RWPE2 (cell line): ENCODE measurements at regions not wholly inside any gene's neighbourhood (a gene's known extent, or its start where the extent isn't known, plus 50 kb on each side); places are given as distances from the start of the nearest gene placed in this dataset.

Source experiments
- ATAC-seq: fragments of 200-7000 bp; cut with Tn5 transposase; 3 replicates; pipeline ENCODE4 v1.9.1; 2021; ENCODE audit warnings: low read depth
- DNase-seq: peaks from one replicate; pipeline ENCODE4 v3.0.0-alpha.2; 2020; ENCODE audit warnings: low spot score
- H3K27ac ChIP-seq: fragments of 450-650 bp; 2 replicates; pipeline ENCODE4 v1.5.1; 2017; ENCODE audit warnings: mild to moderate bottlenecking; ENCODE audit not compliant: poor library complexity, severe bottlenecking
- H3K27me3 ChIP-seq: fragments of 250-450 bp; sonication (Bioruptor Pico); 2 replicates; pipeline ENCODE4 v1.5.1; 2021; ENCODE audit warnings: mild to moderate bottlenecking, moderate library complexity; ENCODE audit not compliant: insufficient read depth, poor library complexity, severe bottlenecking
- H3K36me3 ChIP-seq: fragments of 250-450 bp; sonication (Bioruptor Pico); 2 replicates; pipeline ENCODE4 v1.5.1; 2020; ENCODE audit warnings: low read depth, mild to moderate bottlenecking, moderate library complexity
- H3K4me1 ChIP-seq: fragments of 250-450 bp; sonication (Bioruptor Pico); 2 replicates; pipeline ENCODE4 v1.5.1; 2021; ENCODE audit warnings: mild to moderate bottlenecking, moderate library complexity; ENCODE audit not compliant: insufficient read depth, poor library complexity, severe bottlenecking
- H3K4me3 ChIP-seq: fragments of 250-450 bp; sonication (Bioruptor Pico); 2 replicates; pipeline ENCODE4 v1.5.1; 2021; ENCODE audit warnings: mild to moderate bottlenecking, moderate library complexity; ENCODE audit not compliant: severe bottlenecking
- H3K9me3 ChIP-seq: fragments of 250-450 bp; sonication (Bioruptor Pico); 2 replicates; pipeline ENCODE4 v1.5.1; 2021; ENCODE audit warnings: mild to moderate bottlenecking, moderate library complexity; ENCODE audit not compliant: severe bottlenecking
- CTCF ChIP-seq: fragments of 450-650 bp; IDR thresholded peaks from one replicate; pipeline ENCODE4 v1.5.1; 2017; ENCODE audit warnings: mild to moderate bottlenecking, moderate library complexity; ENCODE audit not compliant: poor library complexity, severe bottlenecking

GRCh38 chr3:104575634-104576033, 791.1 kb upstream of the ALCAM start:
- ATAC-seq: no peak
- Histone ChIP-seq H3K27me3 (no peaks in the 10 kb centered on the region), H3K4me1 (no peaks in the 10 kb centered on the region), H3K36me3 (no peaks in the 10 kb centered on the region), H3K9me3 (peaks cover 2% of the 10 kb centered on the region), H3K4me3 (no peak overlapping the region), H3K27ac (no peak overlapping the region)
- DNase-seq: no peak
- no peak for TF ChIP-seq CTCF

GRCh38 chr3:104578558-104578957, 788.2 kb upstream of the ALCAM start:
- Histone ChIP-seq H3K4me1 (no peaks in the 10 kb centered on the region), H3K9me3 (peaks cover 2% of the 10 kb centered on the region), H3K36me3 (no peaks in the 10 kb centered on the region), H3K27me3 (no peaks in the 10 kb centered on the region), H3K4me3 (no peak overlapping the region), H3K27ac (no peak overlapping the region)
- DNase-seq: no peak
- no peak for ATAC-seq
- no peak for TF ChIP-seq CTCF

- Histone ChIP-seq H3K27me3 (no peaks in the 10 kb centered on the region), H3K9me3 (no peaks in the 10 kb centered on the region), H3K4me3 (no peak overlapping the region), H3K36me3 (no peaks in the 10 kb centered on the region), H3K4me1 (no peaks in the 10 kb centered on the region), H3K27ac (no peak overlapping the region)
- DNase-seq (no peak), ATAC-seq (no peak)
- TF ChIP-seq CTCF: no peak
These were observed 784.6 kb upstream of the ALCAM start for GRCh38 chr3:104582092-104582491.

GRCh38 chr3:104584682-104585081, 782.0 kb upstream of the ALCAM start:
- TF ChIP-seq CTCF: no peak
- Histone ChIP-seq H3K4me1 (no peaks in the 10 kb centered on the region), H3K4me3 (no peak overlapping the region), H3K27ac (no peak overlapping the region), H3K27me3 (no peaks in the 10 kb centered on the region), H3K9me3 (no peaks in the 10 kb centered on the region), H3K36me3 (no peaks in the 10 kb centered on the region)
- DNase-seq: no peak
- ATAC-seq: no peak

GRCh38 chr3:104586344-104586743, 780.4 kb upstream of the ALCAM start:
- no peak for ATAC-seq
- H3K4me1 ChIP-seq: no peaks in the 10 kb centered on the region
- no peaks in the 10 kb centered on the region for H3K27me3 ChIP-seq
- no peak overlapping the region for H3K27ac ChIP-seq
- no peaks in the 10 kb centered on the region for H3K36me3 ChIP-seq
- no peak overlapping the region for H3K4me3 ChIP-seq
- no peak for DNase-seq
- TF ChIP-seq CTCF: no peak
- no peaks in the 10 kb centered on the region for H3K9me3 ChIP-seq
